BE2C (cell line): ENCODE measurements at regions not wholly inside any gene's neighbourhood (a gene's known extent, or its start where the extent isn't known, plus 50 kb on each side); places are given as distances from the start of the nearest gene placed in this dataset.
"Not testable (repeated sequence)": the region's sequence is repeated elsewhere in the genome, so short reads cannot be mapped to it uniquely, and the experiment has no call there.

Source experiments
- DNase-seq: peaks from one replicate; pipeline ENCODE4 v3.0.0-alpha.2; 2020
- H3K27me3 ChIP-seq: fragments of 250-450 bp; sonication (Bioruptor Pico); 2 replicates; pipeline ENCODE4 v1.5.1; 2020; ENCODE audit warnings: mild to moderate bottlenecking
- H3K36me3 ChIP-seq: fragments of 250-450 bp; sonication (Bioruptor Pico); 2 replicates; pipeline ENCODE4 v1.5.1; 2020; ENCODE audit warnings: mild to moderate bottlenecking
- H3K4me1 ChIP-seq: fragments of 250-450 bp; sonication (Bioruptor Pico); 2 replicates; pipeline ENCODE4 v1.5.1; 2020
- H3K4me3 ChIP-seq: 2 replicates; pipeline ENCODE4 v1.5.1; 2011; ENCODE audit warnings: low read depth, low read length
- H3K9me3 ChIP-seq: fragments of 250-450 bp; sonication (Bioruptor Pico); 2 replicates; pipeline ENCODE4 v1.5.1; 2020
- TF ChIP-seq, protein P1 (sequence below): IDR thresholded peaks from 2 replicates; pipeline ENCODE4 v1.5.1; 2012; ENCODE audit warnings: mild to moderate bottlenecking, low read depth, low read length

DNA sequence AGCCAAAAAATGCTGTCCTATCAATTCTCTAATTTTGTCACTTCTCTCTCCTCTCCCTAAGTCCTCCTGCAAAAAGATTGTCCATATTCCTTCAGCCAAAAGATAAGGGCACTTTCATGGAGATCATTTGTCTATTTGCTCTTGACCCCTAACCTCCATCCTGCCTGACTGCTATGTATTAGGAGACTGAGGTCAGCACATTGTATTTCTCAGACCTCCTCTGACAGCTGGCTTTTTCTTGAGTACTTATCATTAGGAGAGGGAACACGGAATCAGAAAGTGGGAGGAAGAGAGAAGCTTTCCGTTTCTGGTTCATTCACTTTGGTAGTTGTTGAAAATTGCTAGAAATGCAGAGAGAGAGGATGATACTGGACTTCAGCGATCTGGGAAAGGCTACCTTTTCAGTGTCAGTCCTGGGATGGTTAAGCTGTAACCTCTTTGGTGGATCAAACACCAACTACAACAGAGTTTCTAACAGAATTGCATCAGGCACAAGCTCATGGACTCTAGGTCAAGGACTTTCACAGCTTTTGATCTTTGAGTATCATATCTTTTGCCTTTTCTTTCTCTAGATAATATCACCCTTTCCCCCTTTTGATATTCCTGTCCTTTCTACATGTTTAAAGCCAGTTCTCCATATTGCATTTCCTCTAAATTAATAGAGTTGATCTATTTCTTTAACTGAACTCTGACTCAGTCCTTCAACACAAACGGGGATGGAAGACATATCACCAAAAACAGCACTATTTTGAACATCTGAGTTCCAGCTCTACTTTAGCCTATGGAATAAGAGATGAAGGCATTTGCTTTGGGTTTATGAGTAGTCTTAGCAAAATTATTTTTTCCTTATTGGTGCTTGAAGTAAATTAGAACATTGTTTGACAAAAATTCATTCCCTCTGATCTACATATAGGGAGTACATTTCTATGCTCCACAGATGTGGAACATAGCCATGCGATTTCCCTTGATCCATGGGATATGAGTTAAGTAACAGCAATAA lies 63.3 kb upstream of the KYNU start:
- Histone ChIP-seq H3K4me3 (no peak overlapping the region), H3K4me1 (no peaks in the 10 kb centered on the region), H3K9me3 (no peaks in the 10 kb centered on the region), H3K36me3 (no peaks in the 10 kb centered on the region), H3K27me3 (no peaks in the 10 kb centered on the region)
- no peak for DNase-seq
- TF ChIP-seq, protein P1, sequence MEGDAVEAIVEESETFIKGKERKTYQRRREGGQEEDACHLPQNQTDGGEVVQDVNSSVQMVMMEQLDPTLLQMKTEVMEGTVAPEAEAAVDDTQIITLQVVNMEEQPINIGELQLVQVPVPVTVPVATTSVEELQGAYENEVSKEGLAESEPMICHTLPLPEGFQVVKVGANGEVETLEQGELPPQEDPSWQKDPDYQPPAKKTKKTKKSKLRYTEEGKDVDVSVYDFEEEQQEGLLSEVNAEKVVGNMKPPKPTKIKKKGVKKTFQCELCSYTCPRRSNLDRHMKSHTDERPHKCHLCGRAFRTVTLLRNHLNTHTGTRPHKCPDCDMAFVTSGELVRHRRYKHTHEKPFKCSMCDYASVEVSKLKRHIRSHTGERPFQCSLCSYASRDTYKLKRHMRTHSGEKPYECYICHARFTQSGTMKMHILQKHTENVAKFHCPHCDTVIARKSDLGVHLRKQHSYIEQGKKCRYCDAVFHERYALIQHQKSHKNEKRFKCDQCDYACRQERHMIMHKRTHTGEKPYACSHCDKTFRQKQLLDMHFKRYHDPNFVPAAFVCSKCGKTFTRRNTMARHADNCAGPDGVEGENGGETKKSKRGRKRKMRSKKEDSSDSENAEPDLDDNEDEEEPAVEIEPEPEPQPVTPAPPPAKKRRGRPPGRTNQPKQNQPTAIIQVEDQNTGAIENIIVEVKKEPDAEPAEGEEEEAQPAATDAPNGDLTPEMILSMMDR, result no peak

- H3K4me3 ChIP-seq, H3K9me3 ChIP-seq, DNase-seq, H3K36me3 ChIP-seq, H3K4me1 ChIP-seq, H3K27me3 ChIP-seq: not testable (repeated sequence)
Measured at GRCh38 chr2:142811644-142812043, 65.8 kb upstream of the KYNU start.

- H3K4me3 ChIP-seq, result no peak overlapping the region
- TF ChIP-seq, protein P1, result no peak
- H3K27me3 ChIP-seq, result no peaks in the 10 kb centered on the region
Measured at GRCh38 chr2:142805244-142805643, 72.2 kb upstream of the KYNU start.

DNA sequence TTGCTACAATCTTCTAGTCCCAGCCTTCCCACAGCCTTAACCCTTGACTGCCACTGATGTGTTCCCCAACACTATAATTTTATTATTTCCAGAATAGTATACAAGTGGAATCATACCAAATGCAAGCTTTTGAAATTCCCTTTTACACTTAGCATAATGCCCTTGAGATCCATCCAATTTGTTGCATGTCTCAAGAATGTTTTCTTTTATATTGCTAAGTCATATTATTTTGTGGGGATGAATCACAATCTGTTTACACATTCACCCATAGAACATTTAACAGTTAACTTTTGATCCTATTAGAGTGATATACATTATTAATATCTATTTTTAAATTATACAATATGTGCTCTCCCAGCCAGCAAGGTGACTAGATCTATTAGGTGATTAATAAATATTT lies 74.3 kb upstream of the KYNU start:
- Histone ChIP-seq H3K4me3 (no peak overlapping the region), H3K4me1 (no peaks in the 10 kb centered on the region), H3K27me3 (no peaks in the 10 kb centered on the region), H3K36me3 (no peaks in the 10 kb centered on the region), H3K9me3 (no peaks in the 10 kb centered on the region)
- no peak for DNase-seq
- TF ChIP-seq, protein P1, result no peak

More at GRCh38 chr2:142805244-142805643, 72.2 kb upstream of the KYNU start:
- DNase-seq, result no peak
- Histone ChIP-seq H3K9me3 (no peaks in the 10 kb centered on the region), H3K36me3 (no peaks in the 10 kb centered on the region), H3K4me1 (no peaks in the 10 kb centered on the region)

DNA sequence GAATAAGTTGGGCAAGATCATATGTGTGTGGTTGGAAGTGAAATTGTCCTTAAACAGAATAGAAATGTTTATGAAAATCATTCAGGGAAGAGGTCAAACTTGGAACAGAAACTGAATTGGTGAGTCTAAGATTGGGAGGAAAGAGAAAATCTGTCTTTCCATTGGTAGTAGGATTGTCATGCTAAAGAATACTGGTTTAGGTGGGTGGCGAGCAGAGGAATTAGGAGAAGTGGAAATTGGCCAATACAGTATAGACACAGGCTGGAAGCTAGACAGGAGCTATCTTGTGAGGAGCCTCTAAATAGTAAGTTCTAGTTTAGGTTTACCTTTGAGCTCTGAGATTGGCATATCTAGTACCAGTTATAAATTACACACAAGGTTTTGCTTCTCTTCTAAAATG lies 80.9 kb upstream of the KYNU start:
- DNase-seq, result no peak
- Histone ChIP-seq H3K9me3 (no peaks in the 10 kb centered on the region), H3K4me1 (no peaks in the 10 kb centered on the region), H3K4me3 (no peak overlapping the region), H3K27me3 (no peaks in the 10 kb centered on the region), H3K36me3 (no peaks in the 10 kb centered on the region)
- TF ChIP-seq, protein P1, result no peak

GRCh38 chr2:142796161-142796560 lies 81.3 kb upstream of the KYNU start:
- no peak for DNase-seq

More at GRCh38 chr2:142796161-142796560, 81.3 kb upstream of the KYNU start:
- Histone ChIP-seq H3K36me3 (no peaks in the 10 kb centered on the region), H3K4me1 (no peaks in the 10 kb centered on the region), H3K9me3 (no peaks in the 10 kb centered on the region), H3K4me3 (no peak overlapping the region), H3K27me3 (no peaks in the 10 kb centered on the region)
- TF ChIP-seq, protein P1, result no peak
